Epithelial cell of esophagus (primary cell): ENCODE measurements at regions not wholly inside any gene's neighbourhood (a gene's known extent, or its start where the extent isn't known, plus 50 kb on each side); places are given as distances from the start of the nearest gene placed in this dataset.
A peak's percentile ranks its signal among the peaks of the same experiment; 100 is the strongest.

Experiments
- DNase-seq: peaks from one replicate; pipeline ENCODE4 v3.0.0; 2010; ENCODE audit warnings: low read depth
- H3K4me3 ChIP-seq: 2 replicates; pipeline ENCODE4 v1.5.1; 2011; ENCODE audit warnings: mild to moderate bottlenecking, low read length, control low read depth
- CTCF ChIP-seq: IDR thresholded peaks from 2 replicates; pipeline ENCODE4 v1.5.1; 2011; ENCODE audit warnings: low read depth, mild to moderate bottlenecking, low read length, control low read depth, inconsistent platforms; ENCODE audit not compliant: insufficient read depth; ENCODE audit errors: missing control alignments

DNA sequence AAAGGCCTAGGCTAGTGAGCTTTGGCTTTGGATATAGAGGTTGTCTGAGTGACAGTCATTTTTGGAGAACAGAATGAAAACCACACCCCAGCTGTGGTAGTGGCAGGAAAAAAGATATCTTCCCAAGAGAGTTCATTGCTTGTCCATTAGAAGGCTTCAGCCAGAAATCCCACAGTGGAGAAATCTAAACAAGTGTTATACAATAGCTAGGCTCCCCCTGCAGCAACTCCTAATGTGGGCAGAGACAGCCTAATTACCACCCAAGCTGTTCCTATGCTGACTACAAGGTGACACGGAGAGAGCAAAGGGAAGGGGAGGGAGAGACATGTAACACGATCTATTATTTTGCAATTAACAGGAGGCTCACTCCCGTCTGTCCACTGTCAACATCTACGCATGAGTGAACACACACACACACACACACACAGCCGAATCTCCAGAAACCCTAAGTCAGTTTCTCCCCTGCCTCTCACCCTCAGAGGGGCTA lies 147.5 kb upstream of the TCF21 start:
- H3K4me3 ChIP-seq = no peak overlapping the region
- TF ChIP-seq CTCF = no peak
- DNase-seq = peak; percentile 70

- no peak for TF ChIP-seq CTCF
- H3K4me3 ChIP-seq = no peak overlapping the region
- no peak for DNase-seq
These were observed 145.3 kb upstream of the TCF21 start for GRCh38 chr6:133743621-133744020.

- no peak for TF ChIP-seq CTCF
- DNase-seq = no peak
These were observed 142.5 kb upstream of the TCF21 start for GRCh38 chr6:133746417-133746770.

DNA sequence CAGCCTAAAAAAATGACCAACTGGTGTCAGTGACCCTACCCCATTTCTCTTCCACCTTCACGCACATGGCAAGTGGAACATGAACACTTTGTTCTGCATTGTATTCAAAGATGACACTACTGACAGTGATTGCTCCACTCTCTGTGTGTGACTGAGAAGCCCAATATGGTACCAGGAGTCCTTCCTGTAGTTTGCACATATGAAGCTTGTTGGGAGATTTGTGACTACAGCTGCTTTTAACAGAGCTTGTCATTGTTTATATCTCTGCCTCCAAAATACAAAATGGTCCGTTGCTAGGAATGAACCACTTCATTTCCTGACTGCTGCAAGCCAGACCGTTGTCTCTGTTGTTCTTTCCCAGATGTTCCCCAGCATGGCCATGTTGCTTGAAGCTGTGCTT lies 140.3 kb upstream of the TCF21 start:
- TF ChIP-seq CTCF = no peak
- DNase-seq = no peak
- H3K4me3 ChIP-seq = no peak overlapping the region

More at GRCh38 chr6:133746417-133746770, 142.5 kb upstream of the TCF21 start:
- no peak overlapping the region for H3K4me3 ChIP-seq

GRCh38 chr6:133749427-133749826 lies 139.5 kb upstream of the TCF21 start:
- no peak overlapping the region for H3K4me3 ChIP-seq
- DNase-seq = no peak
- no peak for TF ChIP-seq CTCF

DNA sequence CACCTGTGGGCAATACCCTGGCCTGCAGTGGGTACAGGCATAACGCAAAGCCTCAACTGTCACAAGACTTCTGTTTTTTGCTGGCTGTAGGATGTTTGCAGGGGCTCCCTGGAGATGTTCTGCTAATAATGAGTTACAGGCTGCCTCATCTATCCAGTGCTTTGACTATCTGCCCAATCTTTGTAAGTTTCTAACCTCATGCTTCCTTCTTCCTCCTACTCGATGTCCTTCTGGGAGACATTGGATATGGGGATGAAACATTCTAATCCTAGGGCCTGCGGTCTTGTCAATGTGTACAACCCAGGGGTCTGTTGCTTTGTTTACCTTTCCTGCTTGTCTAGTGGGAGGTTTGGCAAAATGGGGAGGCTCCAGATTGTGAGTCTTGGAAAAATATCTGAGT lies 136.8 kb upstream of the TCF21 start:
- DNase-seq = no peak
- TF ChIP-seq CTCF = no peak
- H3K4me3 ChIP-seq = no peak overlapping the region

- no peak for DNase-seq
- TF ChIP-seq CTCF = no peak
- no peak overlapping the region for H3K4me3 ChIP-seq
These were observed 135.2 kb upstream of the TCF21 start for GRCh38 chr6:133753756-133754155.
